Esophagus muscularis mucosa (tissue), 4 donors: ENCODE measurements at regions not wholly inside any gene's neighbourhood (a gene's known extent, or its start where the extent isn't known, plus 50 kb on each side); places are given as distances from the start of the nearest gene placed in this dataset.

Experiments used
- EP300 ChIP-seq: sonication (generic); formaldehyde crosslinking; IDR thresholded peaks from one replicate; pipeline ENCODE4 v1.6.1; 2017; ENCODE audit warnings: antibody characterized with exemption
- POLR2A ChIP-seq: fragments of 450-650 bp; IDR thresholded peaks from one replicate; pipeline ENCODE4 v1.6.1; 2017; ENCODE audit warnings: antibody characterized with exemption, moderate library complexity, mild to moderate bottlenecking, low read depth
- POLR2AphosphoS5 ChIP-seq, 2 donors: sonication (generic); formaldehyde crosslinking; IDR thresholded peaks; one replicate each; pipeline ENCODE4 v1.6.1; 2017; ENCODE audit warnings: antibody characterized with exemption in 2 of 2
- TF ChIP-seq, protein P1 (sequence below), 3 experiments: fragments of 200-600 bp in 2 of 3; fragments of 450-650 bp in 1 of 3; sonication (generic) in 2 of 3; IDR thresholded peaks; one replicate each; pipeline ENCODE4 v1.5.1; 2017 to 2019; ENCODE audit warnings: antibody characterized with exemption in 3 of 3, mild to moderate bottlenecking in 2 of 3, moderate library complexity in 1 of 3

DNA sequence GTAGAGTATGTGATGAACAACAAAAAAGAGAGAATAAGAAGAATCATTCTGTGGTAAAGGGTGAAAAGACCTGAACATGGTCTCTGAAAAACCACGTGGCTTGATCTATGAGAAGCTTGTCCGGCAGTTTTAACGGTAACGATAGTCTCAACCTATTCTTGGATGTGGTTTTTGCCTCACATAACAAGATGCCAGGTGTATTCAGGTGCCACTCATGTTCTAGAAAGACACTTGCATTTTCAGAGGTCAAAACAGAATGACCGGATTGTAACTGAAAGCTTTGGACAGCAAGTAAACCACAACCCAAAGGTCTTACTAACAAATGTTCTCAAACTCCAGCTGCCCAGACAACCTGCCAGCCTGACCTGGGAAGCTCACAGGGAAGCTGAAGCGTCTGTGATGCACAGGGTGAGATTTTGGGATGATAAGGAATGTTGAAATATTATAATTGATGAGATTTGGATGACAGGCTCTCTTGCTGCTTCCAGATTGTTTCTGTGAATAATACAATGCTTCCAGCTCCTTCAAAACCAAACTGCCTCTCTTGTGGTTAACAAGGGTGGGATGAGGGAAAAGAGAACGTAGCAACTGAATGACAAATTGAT, 137.4 kb upstream of the GRB10 start:
- TF ChIP-seq, protein P1, sequence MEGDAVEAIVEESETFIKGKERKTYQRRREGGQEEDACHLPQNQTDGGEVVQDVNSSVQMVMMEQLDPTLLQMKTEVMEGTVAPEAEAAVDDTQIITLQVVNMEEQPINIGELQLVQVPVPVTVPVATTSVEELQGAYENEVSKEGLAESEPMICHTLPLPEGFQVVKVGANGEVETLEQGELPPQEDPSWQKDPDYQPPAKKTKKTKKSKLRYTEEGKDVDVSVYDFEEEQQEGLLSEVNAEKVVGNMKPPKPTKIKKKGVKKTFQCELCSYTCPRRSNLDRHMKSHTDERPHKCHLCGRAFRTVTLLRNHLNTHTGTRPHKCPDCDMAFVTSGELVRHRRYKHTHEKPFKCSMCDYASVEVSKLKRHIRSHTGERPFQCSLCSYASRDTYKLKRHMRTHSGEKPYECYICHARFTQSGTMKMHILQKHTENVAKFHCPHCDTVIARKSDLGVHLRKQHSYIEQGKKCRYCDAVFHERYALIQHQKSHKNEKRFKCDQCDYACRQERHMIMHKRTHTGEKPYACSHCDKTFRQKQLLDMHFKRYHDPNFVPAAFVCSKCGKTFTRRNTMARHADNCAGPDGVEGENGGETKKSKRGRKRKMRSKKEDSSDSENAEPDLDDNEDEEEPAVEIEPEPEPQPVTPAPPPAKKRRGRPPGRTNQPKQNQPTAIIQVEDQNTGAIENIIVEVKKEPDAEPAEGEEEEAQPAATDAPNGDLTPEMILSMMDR (IDR thresholded peaks at IDR 0.05): no peak
- TF ChIP-seq EP300 (no peak), POLR2A (no peak), POLR2AphosphoS5 (IDR thresholded peaks at IDR 0.05) (no peak)
